G401.6 (cell line): ENCODE measurements at regions not wholly inside any gene's neighbourhood (a gene's known extent, or its start where the extent isn't known, plus 50 kb on each side); places are given as distances from the start of the nearest gene placed in this dataset.
"Not testable (repeated sequence)": the region's sequence is repeated elsewhere in the genome, so short reads cannot be mapped to it uniquely, and the experiment has no call there.

Source experiments
- FAIRE-seq: peaks from 2 replicates; lab custom pipeline; 2012; peaks lifted over from hg19 to GRCh38; lab: Jason Lieb, UNC

GRCh38 chr1:181204530-181204929 lies 116.0 kb downstream of the IER5 start:
- no peak for FAIRE-seq

DNA sequence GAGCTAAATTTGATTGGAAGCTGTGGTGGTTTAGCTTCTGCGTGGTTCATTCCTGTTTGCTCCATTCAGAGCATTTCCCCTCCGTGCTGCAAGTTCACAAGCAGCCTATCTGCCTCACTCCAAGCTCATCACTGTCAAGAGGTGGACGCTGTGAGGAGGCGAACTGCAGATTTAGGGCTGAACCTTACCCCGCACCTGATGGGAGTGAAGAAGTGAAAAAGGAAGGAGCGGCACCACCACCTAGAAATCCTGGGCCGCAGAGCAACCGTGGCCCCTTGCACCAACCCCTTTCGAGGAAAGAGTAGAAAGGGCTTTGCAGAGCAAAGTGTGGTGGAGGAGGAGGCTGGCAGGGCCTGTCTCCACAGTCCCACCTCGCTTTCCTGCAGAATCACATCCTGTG lies 117.4 kb downstream of the IER5 start:
- no peak for FAIRE-seq

- FAIRE-seq, result no peak
Observed at GRCh38 chr1:181206513-181206912, 118.0 kb downstream of the IER5 start.

GRCh38 chr1:181206979-181207790 lies 118.7 kb downstream of the IER5 start:
- FAIRE-seq, result no peak

- FAIRE-seq, result no peak
Observed at GRCh38 chr1:181208083-181208482, 119.6 kb downstream of the IER5 start.

DNA sequence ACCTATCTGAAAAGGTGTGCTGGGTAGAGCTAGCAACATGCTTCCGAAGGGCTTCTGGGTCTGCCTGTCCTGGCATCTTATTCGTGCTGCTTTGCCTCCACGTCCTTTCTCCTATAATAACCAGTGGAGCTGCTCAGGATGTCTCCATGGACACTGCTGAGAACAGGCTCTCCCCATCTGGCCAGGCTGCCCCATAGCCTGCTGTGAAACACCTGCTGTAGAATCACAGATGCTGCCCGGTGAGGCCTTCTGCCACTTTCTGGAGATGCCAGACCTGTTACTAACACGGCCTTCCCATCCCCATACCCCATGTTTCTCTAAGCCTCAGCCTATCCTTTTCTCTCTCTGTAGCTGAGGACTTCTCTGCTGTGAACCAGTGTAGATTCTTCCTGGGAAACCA lies 120.5 kb downstream of the IER5 start:
- FAIRE-seq, result no peak

GRCh38 chr1:181213056-181213455 lies 124.6 kb downstream of the IER5 start:
- FAIRE-seq, result no peak

GRCh38 chr1:181216591-181216994 lies 128.1 kb downstream of the IER5 start:
- FAIRE-seq, result no peak

GRCh38 chr1:181219938-181220337 lies 131.4 kb downstream of the IER5 start:
- FAIRE-seq, result no peak

- no peak for FAIRE-seq
Observed at GRCh38 chr1:181221078-181221477, 132.6 kb downstream of the IER5 start.

- FAIRE-seq, result no peak
Observed at GRCh38 chr1:181222972-181223505, 134.5 kb downstream of the IER5 start.

DNA sequence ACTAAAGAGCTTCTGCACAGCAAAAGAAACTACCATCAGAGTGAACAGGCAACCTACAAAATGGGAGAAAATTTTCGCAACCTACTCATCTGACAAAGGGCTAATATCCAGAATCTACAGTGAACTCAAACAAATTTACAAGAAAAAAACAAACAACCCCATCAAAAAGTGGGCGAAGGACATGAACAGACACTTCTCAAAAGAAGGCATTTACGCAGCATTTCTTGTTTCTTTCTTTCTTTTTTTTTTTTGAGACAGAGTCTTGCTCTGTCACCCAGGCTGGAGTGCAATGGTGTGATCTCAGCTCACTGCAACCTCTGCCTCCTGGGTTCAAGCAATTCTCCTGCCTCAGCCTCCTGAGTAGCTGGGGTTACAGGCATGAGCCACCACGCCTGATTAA lies 138.2 kb downstream of the IER5 start:
- not testable (repeated sequence) for FAIRE-seq

- FAIRE-seq, result no peak
Observed at GRCh38 chr1:181239086-181239485, 150.6 kb downstream of the IER5 start.

DNA sequence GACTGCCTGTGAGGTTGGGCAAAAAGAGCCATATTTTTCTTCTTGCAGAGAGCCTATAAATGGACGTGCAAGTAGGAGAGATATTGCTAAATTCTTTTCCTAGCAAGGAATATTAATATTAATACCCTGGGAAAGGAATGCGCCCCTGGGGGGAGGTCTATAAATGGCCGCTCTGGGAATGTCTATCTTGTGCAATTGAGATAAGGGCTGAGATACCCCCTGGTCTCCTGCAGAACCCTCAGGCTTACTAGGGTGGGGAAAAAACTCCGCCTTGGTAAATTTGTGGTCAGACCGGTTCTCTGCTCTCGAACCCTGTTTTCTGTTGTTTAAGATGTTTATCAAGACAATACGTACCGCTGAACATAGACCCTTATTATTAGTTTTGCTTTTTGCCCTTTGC lies 157.8 kb downstream of the IER5 start:
- FAIRE-seq, result not testable (repeated sequence)

DNA sequence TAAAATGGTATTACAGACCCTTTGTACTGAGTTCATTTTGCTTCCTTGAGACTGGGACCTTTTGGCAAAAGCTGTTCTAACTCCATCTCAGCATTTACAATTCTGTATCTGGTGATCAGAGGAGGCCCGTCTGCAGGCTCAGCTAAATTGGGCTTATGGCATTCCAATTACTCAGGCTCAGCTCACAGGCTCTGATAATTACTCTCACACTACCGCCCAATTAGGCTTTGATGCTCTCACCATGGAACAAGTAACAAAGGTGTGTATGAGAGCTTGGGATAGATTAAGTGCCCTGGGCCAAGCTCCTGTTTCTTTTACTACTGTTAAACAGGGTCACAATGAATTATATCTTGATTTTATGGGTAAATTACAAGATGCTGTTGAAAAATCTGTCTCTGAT lies 159.9 kb downstream of the IER5 start:
- FAIRE-seq, result not testable (repeated sequence)

DNA sequence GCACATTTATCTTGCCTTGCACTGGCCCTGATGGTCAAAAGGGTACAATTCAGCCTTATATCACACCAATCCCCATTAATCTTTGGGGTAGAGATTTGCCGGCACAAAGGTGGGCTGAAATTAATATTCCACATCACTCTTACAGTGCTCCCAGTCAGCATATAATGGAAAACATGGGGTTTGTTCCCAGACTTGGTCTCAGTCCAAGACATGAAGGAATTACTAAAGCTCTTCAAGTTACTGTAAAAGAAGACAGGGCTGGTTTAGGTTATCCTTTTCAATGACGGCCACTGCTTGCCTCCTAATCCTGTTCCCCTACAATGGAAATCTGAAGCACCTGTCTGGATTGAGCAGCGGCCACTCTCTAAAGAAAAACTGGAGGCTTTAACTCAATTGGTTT lies 160.7 kb downstream of the IER5 start:
- FAIRE-seq, result no peak

- FAIRE-seq, result no peak
Observed at GRCh38 chr1:181250038-181250437, 161.5 kb downstream of the IER5 start.

DNA sequence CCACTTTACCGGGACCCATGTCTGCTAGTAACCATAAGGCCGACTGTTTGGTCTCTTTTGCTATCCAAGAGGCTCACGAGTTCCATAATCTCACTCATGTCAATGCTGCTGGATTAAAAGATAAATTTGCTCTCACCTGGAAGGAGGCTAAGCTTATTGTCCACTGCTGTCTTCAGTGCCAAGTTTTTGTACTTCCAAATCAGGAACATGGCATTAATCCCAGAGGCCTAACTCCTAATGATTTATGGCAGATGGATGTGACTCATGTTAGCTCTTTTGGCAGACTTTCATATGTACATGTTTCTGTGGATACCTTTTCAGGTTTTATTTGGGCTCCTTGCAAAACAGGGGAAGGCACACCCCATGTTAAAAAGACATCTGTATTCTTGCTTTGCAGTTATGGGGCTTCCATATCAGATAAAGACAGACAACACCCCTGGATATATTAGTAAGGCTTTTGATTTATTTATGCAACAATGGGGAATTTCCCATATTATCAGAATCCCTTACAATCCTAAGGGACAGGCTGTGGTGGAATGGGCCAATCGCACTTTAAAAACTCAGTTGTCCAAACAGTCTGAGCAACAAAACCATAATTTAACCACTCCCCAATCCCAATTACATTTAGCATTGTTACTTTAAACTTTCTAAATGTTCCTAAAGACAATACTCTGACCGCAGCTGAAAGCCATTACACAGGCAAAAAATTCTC lies 162.7 kb downstream of the IER5 start:
- no peak for FAIRE-seq

DNA sequence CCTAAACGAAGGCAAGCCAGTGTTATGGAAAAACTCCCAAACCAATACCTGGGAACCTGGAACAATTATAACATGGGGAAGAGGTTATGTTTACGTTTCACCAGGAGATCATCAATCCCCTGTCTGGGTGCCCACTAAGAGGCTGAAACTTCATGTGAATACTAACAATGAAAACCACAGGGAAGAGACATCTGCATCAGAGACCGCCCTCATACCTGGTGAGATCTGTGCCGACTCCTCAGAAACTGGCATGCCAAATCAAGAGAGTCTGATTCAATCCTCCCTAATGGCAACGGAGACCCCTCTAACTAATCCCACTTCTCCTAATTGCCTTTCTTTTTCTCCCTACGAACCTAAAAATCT lies 163.2 kb downstream of the IER5 start:
- FAIRE-seq, result no peak

DNA sequence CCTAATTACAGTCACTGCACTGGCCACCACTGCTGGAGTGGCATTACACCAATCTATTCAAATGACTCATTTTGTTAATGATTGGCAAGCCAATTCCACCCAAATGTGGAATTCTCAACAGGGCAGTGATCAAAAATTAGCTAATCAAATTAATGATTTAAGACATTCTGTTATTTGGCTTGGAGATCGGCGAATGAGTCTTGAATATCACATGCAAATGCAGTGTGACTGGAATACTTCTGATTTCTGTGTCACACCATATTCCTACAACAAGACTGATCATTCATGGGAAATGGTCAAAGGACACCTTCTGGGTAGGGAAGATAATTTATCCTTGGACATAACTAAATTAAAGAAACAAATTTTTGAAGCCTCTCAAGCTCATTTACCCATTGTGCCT lies 165.1 kb downstream of the IER5 start:
- not testable (repeated sequence) for FAIRE-seq

DNA sequence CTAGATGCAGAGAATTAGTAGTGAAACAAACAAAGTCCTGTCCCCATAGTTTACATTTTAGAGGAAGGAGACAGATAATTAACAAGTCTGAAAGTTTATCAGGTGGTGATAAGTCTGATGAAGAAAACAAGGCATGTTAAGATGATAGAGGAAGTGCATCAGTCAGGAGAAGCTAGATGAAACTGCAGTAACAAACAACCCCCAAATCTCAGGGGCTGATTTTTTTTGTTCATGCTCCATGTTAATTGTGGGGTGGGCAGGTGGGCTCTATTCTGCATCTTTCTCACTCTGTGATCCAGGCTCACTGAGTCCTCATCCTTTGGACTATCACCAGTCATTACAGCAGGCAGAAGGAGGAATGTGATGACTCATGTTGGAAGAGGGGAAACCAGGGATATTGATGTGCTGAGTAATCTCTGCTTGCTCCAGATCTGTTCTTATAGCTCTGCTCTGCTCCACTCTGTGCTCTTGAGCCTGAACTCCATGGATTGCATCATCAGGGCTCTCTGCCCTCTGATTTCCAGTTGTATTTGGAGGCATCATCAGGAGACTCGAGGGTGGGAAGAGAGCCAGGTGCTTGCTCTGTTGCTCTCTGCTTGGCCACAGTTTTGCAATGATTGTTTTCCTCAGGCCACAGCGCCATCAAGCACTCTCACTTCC lies 166.9 kb downstream of the IER5 start:
- no peak for FAIRE-seq

GRCh38 chr1:181257117-181257516 lies 168.6 kb downstream of the IER5 start:
- FAIRE-seq, result no peak
